H9 (cell line): ENCODE measurements at regions not wholly inside any gene's neighbourhood (a gene's known extent, or its start where the extent isn't known, plus 50 kb on each side); places are given as distances from the start of the nearest gene placed in this dataset.

ENCODE experiments used
- DNase-seq: peaks from one replicate; pipeline ENCODE4 v3.0.0-alpha.2; 2017
- H2AFZ ChIP-seq: one replicate; pipeline ENCODE4 v1.6.1; 2013; ENCODE audit warnings: mild to moderate bottlenecking, low read length, control low read depth, moderate library complexity
- H2AK5ac ChIP-seq: 2 replicates; pipeline ENCODE4 v1.6.1; 2013; ENCODE audit warnings: low read length, control low read depth, mixed read lengths; ENCODE audit not compliant: insufficient read length
- H2BK120ac ChIP-seq: one replicate; pipeline ENCODE4 v1.6.1; 2013; ENCODE audit warnings: low read depth, mild to moderate bottlenecking, low read length, control low read depth, inconsistent platforms; ENCODE audit not compliant: poor library complexity, severe bottlenecking
- H2BK12ac ChIP-seq: 2 replicates; pipeline ENCODE4 v1.6.1; 2013; ENCODE audit warnings: low read length, control low read depth, mixed read lengths, low read depth; ENCODE audit not compliant: insufficient read length
- H2BK15ac ChIP-seq: 2 replicates; pipeline ENCODE4 v1.6.1; 2013; ENCODE audit warnings: low read depth, low read length, control low read depth
- H2BK20ac ChIP-seq: one replicate; pipeline ENCODE4 v1.6.1; 2013; ENCODE audit warnings: low read depth, mild to moderate bottlenecking, low read length, control low read depth, inconsistent platforms; ENCODE audit not compliant: poor library complexity, severe bottlenecking
- H2BK5ac ChIP-seq: 2 replicates; pipeline ENCODE4 v1.6.1; 2013; ENCODE audit warnings: low read length, control low read depth, mixed read lengths; ENCODE audit not compliant: insufficient read length
- H3K14ac ChIP-seq: 2 replicates; pipeline ENCODE4 v1.6.1; 2013; ENCODE audit warnings: low read length, control low read depth; ENCODE audit not compliant: insufficient read depth
- H3K18ac ChIP-seq: 2 replicates; pipeline ENCODE4 v1.6.1; 2013; ENCODE audit warnings: low read depth, mild to moderate bottlenecking, mixed read lengths, low read length, control low read depth; ENCODE audit not compliant: insufficient read length
- H3K23ac ChIP-seq: 2 replicates; pipeline ENCODE4 v1.6.1; 2013; ENCODE audit warnings: low read length, control low read depth, mixed read lengths, low read depth; ENCODE audit not compliant: insufficient read length
- H3K23me2 ChIP-seq: 2 replicates; pipeline ENCODE4 v1.6.1; 2013; ENCODE audit warnings: low read depth, mild to moderate bottlenecking, mixed read lengths, low read length, control low read depth; ENCODE audit not compliant: insufficient read length, poor library complexity, severe bottlenecking
- H3K27ac ChIP-seq: 2 replicates; pipeline ENCODE4 v1.5.1; 2013; ENCODE audit warnings: low read length, control low read depth, mixed read lengths, low read depth; ENCODE audit not compliant: insufficient read length
- H3K27me3 ChIP-seq: 2 replicates; pipeline ENCODE4 v1.6.1; 2013; ENCODE audit warnings: low read length, control low read depth, inconsistent platforms; ENCODE audit not compliant: insufficient read depth
- H3K4ac ChIP-seq: 2 replicates; pipeline ENCODE4 v1.6.1; 2013; ENCODE audit warnings: low read depth, mild to moderate bottlenecking, control low read depth, inconsistent platforms, low read length, moderate library complexity
- H3K4me1 ChIP-seq: 2 replicates; pipeline ENCODE4 v1.6.1; 2013; ENCODE audit warnings: low read length, control low read depth, inconsistent platforms; ENCODE audit not compliant: insufficient read depth
- H3K4me2 ChIP-seq: 2 replicates; pipeline ENCODE4 v1.6.1; 2013; ENCODE audit warnings: low read length, control low read depth, mixed read lengths; ENCODE audit not compliant: insufficient read length, insufficient read depth
- H3K56ac ChIP-seq: 2 replicates; pipeline ENCODE4 v1.6.1; 2013; ENCODE audit warnings: low read depth, mild to moderate bottlenecking, mixed read lengths, low read length, control low read depth; ENCODE audit not compliant: insufficient read length
- H3K79me1 ChIP-seq: 2 replicates; pipeline ENCODE4 v1.6.1; 2013; ENCODE audit warnings: low read depth, mild to moderate bottlenecking, moderate library complexity, low read length, control low read depth, inconsistent platforms; ENCODE audit not compliant: insufficient read depth, poor library complexity, severe bottlenecking
- H3K79me2 ChIP-seq: 2 replicates; pipeline ENCODE4 v1.6.1; 2013; ENCODE audit warnings: low read length, control low read depth, inconsistent platforms; ENCODE audit not compliant: insufficient read depth
- H3K9ac ChIP-seq: 2 replicates; pipeline ENCODE4 v1.6.1; 2013; ENCODE audit warnings: low read length, control low read depth, mixed read lengths; ENCODE audit not compliant: insufficient read length; ENCODE audit errors: extremely low read depth
- H3K9me3 ChIP-seq: one replicate; pipeline ENCODE4 v1.6.1; 2013; ENCODE audit warnings: low read depth, low read length, inconsistent platforms; ENCODE audit not compliant: control insufficient read depth
- H3T11ph ChIP-seq: one replicate; pipeline ENCODE4 v1.6.1; 2013; ENCODE audit warnings: mild to moderate bottlenecking, low read length, control low read depth, inconsistent platforms
- H4K20me1 ChIP-seq: one replicate; pipeline ENCODE4 v1.6.1; 2013; ENCODE audit not compliant: control insufficient read depth, insufficient read length, insufficient read depth
- H4K5ac ChIP-seq: 2 replicates; pipeline ENCODE4 v1.6.1; 2013; ENCODE audit warnings: low read depth, mild to moderate bottlenecking, mixed read lengths, low read length, control low read depth; ENCODE audit not compliant: insufficient read length
- H4K8ac ChIP-seq: replicated peaks from 2 replicates; pipeline ENCODE4 v1.6.1; 2013; ENCODE audit warnings: low read length, control low read depth, mixed read lengths, low read depth; ENCODE audit not compliant: insufficient read length
- H4K91ac ChIP-seq: 2 replicates; pipeline ENCODE4 v1.6.1; 2013; ENCODE audit warnings: low read depth, mild to moderate bottlenecking, moderate library complexity, mixed read lengths, low read length, control low read depth; ENCODE audit not compliant: insufficient read length
- H3K27ac Mint-ChIP-seq, 3 experiments: 2 replicates in 2 of 3; 3 replicates in 1 of 3; pipeline ENCODE4 v1.8.0; 2020 to 2021; ENCODE audit warnings: mixed read lengths in 3 of 3, mild to moderate bottlenecking in 1 of 3, moderate library complexity in 1 of 3
- H3K27me3 Mint-ChIP-seq: 2 replicates; pipeline ENCODE4 v1.8.0; 2021; ENCODE audit warnings: low read depth, mild to moderate bottlenecking, moderate library complexity, mixed read lengths
- H3K36me3 Mint-ChIP-seq, 3 experiments: 2 replicates in 2 of 3; 3 replicates in 1 of 3; pipeline ENCODE4 v1.8.0; 2020 to 2021; ENCODE audit warnings: low read depth in 3 of 3, mixed read lengths in 3 of 3; ENCODE audit not compliant: insufficient read depth in 1 of 3
- H3K4me1 Mint-ChIP-seq, 2 experiments: 2 replicates each; pipeline ENCODE4 v1.8.0; 2020; ENCODE audit warnings: mixed read lengths in 2 of 2
- H3K4me3 Mint-ChIP-seq, 2 experiments: 2 replicates in 1 of 2; 3 replicates in 1 of 2; pipeline ENCODE4 v1.8.0; 2020 to 2021; ENCODE audit warnings: mild to moderate bottlenecking in 2 of 2, mixed read lengths in 2 of 2, moderate library complexity in 1 of 2
- H3K9me3 Mint-ChIP-seq, 2 experiments: 2 replicates in 1 of 2; 3 replicates in 1 of 2; pipeline ENCODE4 v1.8.0; 2020; ENCODE audit warnings: mild to moderate bottlenecking in 2 of 2, mixed read lengths in 2 of 2, moderate library complexity in 1 of 2
- CTCF ChIP-seq: fragments of 200-600 bp; sonication (generic); conservative IDR thresholded peaks from 3 replicates; pipeline ENCODE4 v1.8.0; 2021; ENCODE audit warnings: antibody characterized with exemption, mild to moderate bottlenecking
- WGBS: extraction: QIAGEN DNeasy Blood & Tissue Kit; methylation state at CpG from one replicate; pipeline ENCODE4 v1.1.7; 2013; ENCODE audit warnings: missing lambda C conversion rate, low lambda C conversion rate, mixed read lengths; ENCODE audit not compliant: insufficient read length; ENCODE audit errors: extremely low coverage; 5-methylcytosine and 5-hydroxymethylcytosine counted together

GRCh38 chr7:32336726-32337125 lies 153.5 kb downstream of the LSM5 start:
- Histone ChIP-seq H4K5ac (no peak overlapping the region), H3K9ac (no peak overlapping the region), H3T11ph (no peak overlapping the region), H3K56ac (no peak overlapping the region), H3K27me3 (no peaks in the 10 kb centered on the region; the same call in 1 of the 2 replicates), H4K20me1 (no peaks in the 10 kb centered on the region), H2BK120ac (no peak overlapping the region), H2BK5ac (no peak overlapping the region), H2AFZ (no peak overlapping the region), H2AK5ac (no peak overlapping the region), H3K14ac (no peak overlapping the region), H3K23me2 (no peaks in the 10 kb centered on the region), H3K79me2 (no peaks in the 10 kb centered on the region), H3K79me1 (no peaks in the 10 kb centered on the region), H3K9me3 (no peaks in the 10 kb centered on the region), H3K4me1 (no peaks in the 10 kb centered on the region), H3K18ac (no peak overlapping the region), H3K27ac (no peak overlapping the region), H4K91ac (no peak overlapping the region), H2BK20ac (no peak overlapping the region), H2BK12ac (no peak overlapping the region), H3K4ac (no peak overlapping the region), H4K8ac (no peak overlapping the region), H3K4me2 (no peak overlapping the region), H2BK15ac (no peak overlapping the region), H3K23ac (no peak overlapping the region)
- peaks cover 22% of the 10 kb centered on the region for H3K27me3 Mint-ChIP-seq
- H3K4me1 Mint-ChIP-seq = no peaks in the 10 kb centered on the region
- no peak overlapping the region for H3K4me3 Mint-ChIP-seq
- no peak for DNase-seq
- TF ChIP-seq CTCF = no peak
- H3K9me3 Mint-ChIP-seq = peaks cover 4 to 5% of the 10 kb centered on the region in 2 experiments; a peak in 3 of 5 replicates
- no CpG with 5 or more reads among the region's 2 CpGs for WGBS
- H3K36me3 Mint-ChIP-seq = no peaks in the 10 kb centered on the region
- H3K27ac Mint-ChIP-seq = 0 out of 7 replicates have a peak overlapping the region, but pooled peaks of 1 of the 3 experiments have one; percentile 15
